ENCODE measurements at regions not wholly inside any gene's neighbourhood (a gene's known extent, or its start where the extent isn't known, plus 50 kb on each side); places are given as distances from the start of the nearest gene placed in this dataset.

- DNase-seq: peak; percentile 99
Observed at GRCh38 chr2:238727585-238728329, 120.1 kb upstream of the TWIST2 start.

DNA sequence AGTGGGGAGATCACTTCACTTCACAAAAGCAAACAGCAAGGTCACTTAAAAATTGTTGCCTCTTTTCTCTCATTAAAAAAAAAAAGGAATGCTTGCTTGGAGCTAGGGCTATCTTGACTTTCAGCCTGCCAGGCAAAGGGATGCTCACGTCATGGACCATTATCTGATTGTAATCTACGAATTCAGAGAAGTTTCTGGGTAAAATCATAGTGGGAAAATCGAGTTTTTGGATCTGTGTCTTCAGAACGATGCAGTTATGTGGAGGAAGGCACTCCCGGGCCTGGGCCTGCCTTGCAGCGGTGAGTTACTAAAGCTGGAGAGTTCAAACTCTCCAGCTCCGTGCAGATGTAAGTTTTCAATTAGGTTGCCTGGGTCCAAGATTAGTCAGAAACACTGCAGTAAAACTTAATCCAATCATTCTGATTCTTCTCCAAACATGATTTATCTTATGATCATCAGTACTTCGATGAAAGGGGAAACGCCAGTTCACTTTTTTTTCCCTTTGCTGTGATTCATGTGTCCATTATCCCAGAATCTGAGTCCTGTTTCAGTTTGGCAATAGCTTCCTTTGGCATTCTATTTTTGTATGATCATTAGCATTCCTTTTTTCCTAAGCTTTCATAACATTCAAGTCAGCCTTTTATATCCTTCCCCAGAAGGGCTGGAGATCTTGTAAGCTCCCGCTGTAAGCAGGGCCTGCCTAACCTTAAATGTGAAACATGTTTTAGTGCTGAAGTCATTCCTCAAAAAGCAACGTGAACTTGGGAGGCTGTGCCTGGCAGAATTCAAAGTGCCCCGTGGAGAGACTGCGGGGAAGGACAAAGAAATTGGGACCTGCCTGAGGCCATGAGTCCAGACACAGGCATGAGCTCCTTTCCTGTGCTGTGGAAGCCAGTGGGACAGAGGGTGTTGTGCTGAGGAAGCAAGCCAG is 119.3 kb upstream of the TWIST2 start:
- peak; percentile 98 for DNase-seq

DNA sequence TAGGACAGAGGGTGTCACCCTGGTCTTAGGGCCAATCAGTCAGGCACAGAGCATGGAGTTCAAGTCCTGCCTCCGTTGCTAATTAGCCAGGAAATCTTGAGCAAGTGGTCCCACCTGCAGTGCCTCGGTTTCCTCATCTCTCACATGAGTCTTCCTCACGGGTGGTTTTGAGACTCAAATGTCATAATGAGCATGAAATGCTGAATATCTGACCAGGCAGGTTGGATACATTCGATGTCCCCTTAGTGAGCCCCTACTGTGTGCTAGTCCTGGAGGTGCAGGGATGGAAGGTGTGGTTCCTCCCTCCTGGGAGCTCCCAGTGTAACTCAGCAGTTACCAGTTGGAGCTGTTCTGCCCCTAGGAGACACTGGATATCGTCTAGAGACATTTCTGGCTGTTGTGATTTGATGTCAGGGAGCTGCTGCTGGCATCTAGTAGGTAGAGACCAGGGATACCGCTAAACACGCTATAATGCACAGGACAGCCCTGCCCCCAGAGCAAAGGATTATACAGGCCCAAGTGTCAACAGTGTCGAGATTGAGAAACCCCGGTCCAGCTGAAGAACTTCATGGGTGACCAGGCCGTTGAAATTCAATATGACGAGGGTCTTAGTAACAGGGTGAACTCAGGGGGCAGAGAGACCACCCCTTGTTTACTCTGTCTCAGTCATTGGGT is 118.5 kb upstream of the TWIST2 start:
- no peak for DNase-seq

- no peak for DNase-seq
Observed at GRCh38 chr2:238730001-238730669, 117.8 kb upstream of the TWIST2 start.

GRCh38 chr2:238730881-238731280 is 117.0 kb upstream of the TWIST2 start:
- DNase-seq: no peak

GRCh38 chr2:238731961-238732360 is 115.9 kb upstream of the TWIST2 start:
- peak; percentile 48 for DNase-seq

GRCh38 chr2:238738917-238739316 is 109.0 kb upstream of the TWIST2 start:
- DNase-seq: no peak

DNA sequence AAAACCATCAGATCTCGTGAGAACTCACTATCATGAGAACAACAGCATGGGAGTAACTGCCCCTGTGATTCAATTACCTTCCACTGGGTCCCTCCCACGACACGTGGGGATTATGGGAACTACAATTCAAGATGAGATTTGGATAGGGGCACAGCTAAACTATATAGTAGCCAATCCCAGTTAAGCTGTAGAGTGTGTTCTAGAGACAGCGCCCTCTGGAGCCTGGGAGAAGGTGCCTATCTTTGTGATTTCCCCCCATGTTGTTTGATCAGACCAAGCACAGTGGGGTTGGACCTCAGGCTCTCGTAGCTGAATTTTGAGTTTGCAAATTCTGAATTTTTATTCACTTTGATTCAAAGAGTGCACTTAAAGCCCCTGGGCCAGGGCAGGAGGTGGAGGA is 108.2 kb upstream of the TWIST2 start:
- DNase-seq: no peak

DNA sequence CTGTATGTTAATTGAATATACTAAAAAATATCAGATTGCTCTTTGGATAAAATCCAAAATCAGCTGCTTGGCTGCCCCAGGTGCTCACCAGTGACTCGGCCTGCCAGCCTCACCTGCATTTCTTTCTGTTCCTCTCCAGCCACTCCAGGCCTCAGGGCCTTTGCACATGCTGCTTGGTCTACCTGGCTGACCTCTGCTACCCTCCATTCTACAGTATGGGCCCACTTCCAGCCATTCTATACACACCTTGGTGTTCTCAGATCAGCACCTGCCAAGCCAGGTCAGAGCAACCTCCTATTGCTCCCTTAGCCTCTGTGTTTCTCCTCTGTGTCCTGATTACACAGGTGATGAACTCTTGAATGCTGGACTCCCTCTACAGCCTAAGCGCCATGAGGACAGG is 106.6 kb upstream of the TWIST2 start:
- DNase-seq: no peak

DNA sequence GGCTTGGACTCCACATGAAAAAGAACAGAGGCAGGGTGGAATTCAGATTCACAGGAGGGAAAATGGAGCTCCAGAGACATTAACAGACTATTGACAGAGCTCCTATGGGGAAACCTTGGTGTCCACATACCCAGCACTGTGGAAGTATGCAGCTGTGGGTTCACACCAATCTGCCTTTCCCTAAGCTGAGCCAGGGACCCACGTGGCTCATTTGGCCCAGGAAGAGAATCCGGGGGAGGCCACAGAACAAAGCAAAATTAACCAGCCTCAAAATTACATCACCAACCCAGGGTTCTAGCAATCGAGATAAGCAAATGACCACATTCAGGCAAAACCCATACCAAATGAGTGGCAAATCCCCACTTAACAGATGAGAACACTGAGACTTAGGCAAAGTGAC is 105.8 kb upstream of the TWIST2 start:
- no peak for DNase-seq

GRCh38 chr2:238742664-238743063 is 105.2 kb upstream of the TWIST2 start:
- DNase-seq: no peak

GRCh38 chr2:238743243-238744065 is 104.4 kb upstream of the TWIST2 start:
- no peak for DNase-seq

GRCh38 chr2:238744951-238745350 is 102.9 kb upstream of the TWIST2 start:
- DNase-seq: no peak

DNA sequence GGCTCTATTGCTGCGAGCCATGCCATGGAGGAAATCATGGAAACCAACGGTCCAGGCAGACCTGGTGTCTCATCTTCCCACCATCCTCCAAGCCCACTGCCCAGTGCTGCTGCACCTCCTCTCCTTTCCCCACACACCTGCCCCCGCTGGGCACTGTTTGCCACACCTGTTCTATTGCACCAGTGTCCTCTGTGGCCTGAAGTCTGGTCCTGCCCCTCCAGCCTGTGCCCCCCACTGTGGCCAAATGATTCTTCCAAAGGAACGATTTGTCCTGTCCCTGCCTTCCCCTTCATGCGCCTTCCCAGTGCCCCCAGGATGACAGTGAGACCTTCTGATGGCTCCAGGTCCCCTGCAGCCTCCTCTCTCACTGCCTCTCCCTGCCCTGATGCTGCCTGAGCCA is 101.9 kb upstream of the TWIST2 start:
- no peak for DNase-seq

DNA sequence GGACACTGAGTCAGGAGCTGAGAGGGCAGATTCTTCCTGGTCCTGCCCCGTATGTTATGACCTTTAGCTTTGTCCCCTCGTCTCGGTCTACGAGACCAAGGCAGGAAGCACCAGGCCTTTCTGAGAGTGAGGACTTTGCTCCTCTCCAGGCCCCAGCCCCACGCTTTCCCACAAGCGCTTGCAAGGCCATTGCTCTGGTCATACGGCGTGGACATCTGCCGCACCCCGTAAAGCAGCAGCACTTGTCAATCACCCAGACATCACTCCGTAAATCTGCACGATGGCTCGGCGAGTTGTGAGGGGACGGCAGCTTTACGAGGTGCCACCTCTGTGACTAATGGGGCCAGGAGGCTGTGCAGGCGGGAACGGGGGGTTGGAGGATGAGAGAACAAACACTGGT is 100.8 kb upstream of the TWIST2 start:
- no peak for DNase-seq

DNA sequence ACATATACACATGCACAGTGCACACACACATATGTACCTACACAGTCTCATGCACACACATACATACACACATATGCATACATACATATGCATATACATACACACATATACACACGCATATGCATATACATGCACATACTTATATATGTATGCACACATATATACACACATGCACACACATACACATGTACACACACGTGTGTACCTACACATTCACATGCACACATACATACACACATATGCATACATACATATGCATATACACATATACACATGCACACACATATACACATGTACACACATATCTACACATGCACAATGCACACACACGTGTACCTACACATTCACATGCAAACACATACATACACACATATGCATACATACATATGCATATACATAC is 100.3 kb upstream of the TWIST2 start:
- DNase-seq: no peak

GRCh38 chr2:238750212-238750904 is 97.5 kb upstream of the TWIST2 start:
- no peak for DNase-seq

DNA sequence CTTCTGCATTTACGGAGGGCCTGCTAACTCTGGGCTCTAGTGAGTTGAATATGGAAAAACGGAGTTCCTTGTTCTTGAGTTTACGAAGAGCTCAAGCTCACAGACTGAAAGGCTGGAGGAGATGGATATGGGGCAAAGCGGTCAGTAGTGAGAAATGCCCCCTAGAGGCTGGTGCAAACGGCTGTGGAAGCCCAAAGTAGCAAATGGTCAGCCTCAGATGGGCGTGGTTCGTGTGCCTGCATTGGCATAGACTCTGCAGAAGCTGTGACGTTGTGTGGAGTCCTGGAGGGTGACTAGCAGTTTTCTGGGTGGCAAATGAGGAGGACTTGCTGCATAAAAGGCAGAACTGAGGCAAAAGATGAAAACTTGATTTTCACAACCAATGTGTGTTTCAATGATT is 93.6 kb upstream of the TWIST2 start:
- DNase-seq: peak; percentile 33

GRCh38 chr2:238761868-238762267 is 86.0 kb upstream of the TWIST2 start:
- DNase-seq: peak; percentile 20

DNA sequence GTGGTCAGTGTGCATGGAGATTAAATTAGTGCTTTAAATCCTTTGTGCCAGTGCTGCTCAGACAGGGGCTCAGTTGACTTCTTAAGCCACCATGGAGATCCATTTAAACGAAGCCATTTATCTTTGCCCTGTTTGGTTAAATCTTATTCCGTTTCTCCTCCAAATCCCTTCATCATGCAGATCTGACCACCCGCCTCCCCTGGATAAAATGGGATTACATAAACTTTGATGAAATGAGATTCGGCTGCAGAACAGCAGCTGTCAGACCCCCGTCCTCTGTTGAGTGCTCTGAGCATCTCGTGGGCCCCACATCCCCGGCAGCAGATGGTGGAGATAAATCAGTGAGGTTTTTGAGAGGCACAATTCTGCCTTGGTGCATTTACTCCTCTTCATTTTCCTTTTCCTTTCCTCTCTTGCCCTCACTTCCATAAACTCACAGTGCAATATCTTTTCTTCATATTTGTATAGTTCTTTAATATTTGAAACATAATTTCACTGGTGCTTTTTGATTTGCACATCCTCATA is 84.4 kb upstream of the TWIST2 start:
- no peak for DNase-seq

DNA sequence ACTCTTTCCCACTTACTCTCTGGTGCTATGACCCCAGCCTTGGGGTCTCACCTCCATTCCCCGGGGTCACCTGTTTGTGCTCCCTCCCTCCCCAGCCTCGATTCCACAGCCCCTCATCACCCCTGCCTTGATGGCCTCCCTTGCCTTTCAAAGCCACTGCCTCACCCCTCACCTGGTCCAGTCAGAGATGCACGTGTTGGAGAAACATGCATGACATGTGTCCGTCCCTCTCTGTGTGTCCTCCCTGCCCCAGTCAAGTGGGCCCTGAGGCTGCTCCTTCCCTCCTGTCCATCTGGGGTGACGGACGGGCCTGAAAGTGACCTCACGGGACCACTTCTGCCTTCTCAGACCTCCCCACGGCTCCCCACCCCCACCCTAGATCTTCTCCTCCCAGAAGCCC is 82.3 kb upstream of the TWIST2 start:
- no peak for DNase-seq
